GM06990 (cell line): ENCODE measurements at regions not wholly inside any gene's neighbourhood (a gene's known extent, or its start where the extent isn't known, plus 50 kb on each side); places are given as distances from the start of the nearest gene placed in this dataset.

ENCODE experiments used
- DNase-seq: peaks from one replicate; pipeline ENCODE4 v3.0.0-alpha.2; 2011; ENCODE audit not compliant: insufficient read length; ENCODE audit errors: extremely low read depth
- H3K27me3 ChIP-seq: replicated peaks from 2 replicates; pipeline ENCODE4 v1.6.0; 2011; ENCODE audit warnings: low read length; ENCODE audit not compliant: control insufficient read depth, insufficient read depth
- H3K36me3 ChIP-seq: 2 replicates; pipeline ENCODE4 v1.5.1; 2011; ENCODE audit warnings: low read length; ENCODE audit not compliant: control insufficient read depth, insufficient read depth
- H3K4me3 ChIP-seq: replicated peaks from 2 replicates; pipeline ENCODE4 v1.5.1; 2011; ENCODE audit warnings: low read depth, mild to moderate bottlenecking, control low read depth, low read length
- TF ChIP-seq, protein P1 (sequence below): IDR thresholded peaks from 2 replicates; pipeline ENCODE4 v1.5.1; 2011; ENCODE audit warnings: low read length, control low read depth, mild to moderate bottlenecking, inconsistent platforms; ENCODE audit not compliant: insufficient read depth, poor library complexity, severe bottlenecking

DNA sequence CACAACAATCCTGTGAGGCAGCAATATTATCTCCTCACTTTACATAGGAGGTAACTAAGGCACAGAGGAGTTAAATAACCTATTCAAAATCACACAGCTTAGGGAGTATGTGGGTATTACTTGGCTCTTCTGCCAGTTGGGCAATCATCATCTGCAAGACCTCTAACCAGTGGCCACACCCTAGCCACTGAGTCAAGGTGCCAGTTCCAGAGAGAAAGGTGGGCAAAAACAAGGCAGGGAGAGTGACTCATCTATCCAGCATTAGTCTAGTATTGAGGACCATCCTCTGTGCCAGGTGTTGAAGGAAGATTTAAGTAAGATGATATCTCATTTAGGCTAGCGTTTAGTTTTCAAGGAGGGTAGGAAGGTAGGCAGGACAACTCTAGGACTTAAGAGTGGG, 113.9 kb upstream of the EOLA2 start:
- DNase-seq, result no peak
- no peaks in the 10 kb centered on the region for H3K27me3 ChIP-seq
- TF ChIP-seq, protein P1, sequence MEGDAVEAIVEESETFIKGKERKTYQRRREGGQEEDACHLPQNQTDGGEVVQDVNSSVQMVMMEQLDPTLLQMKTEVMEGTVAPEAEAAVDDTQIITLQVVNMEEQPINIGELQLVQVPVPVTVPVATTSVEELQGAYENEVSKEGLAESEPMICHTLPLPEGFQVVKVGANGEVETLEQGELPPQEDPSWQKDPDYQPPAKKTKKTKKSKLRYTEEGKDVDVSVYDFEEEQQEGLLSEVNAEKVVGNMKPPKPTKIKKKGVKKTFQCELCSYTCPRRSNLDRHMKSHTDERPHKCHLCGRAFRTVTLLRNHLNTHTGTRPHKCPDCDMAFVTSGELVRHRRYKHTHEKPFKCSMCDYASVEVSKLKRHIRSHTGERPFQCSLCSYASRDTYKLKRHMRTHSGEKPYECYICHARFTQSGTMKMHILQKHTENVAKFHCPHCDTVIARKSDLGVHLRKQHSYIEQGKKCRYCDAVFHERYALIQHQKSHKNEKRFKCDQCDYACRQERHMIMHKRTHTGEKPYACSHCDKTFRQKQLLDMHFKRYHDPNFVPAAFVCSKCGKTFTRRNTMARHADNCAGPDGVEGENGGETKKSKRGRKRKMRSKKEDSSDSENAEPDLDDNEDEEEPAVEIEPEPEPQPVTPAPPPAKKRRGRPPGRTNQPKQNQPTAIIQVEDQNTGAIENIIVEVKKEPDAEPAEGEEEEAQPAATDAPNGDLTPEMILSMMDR, result no peak

DNA sequence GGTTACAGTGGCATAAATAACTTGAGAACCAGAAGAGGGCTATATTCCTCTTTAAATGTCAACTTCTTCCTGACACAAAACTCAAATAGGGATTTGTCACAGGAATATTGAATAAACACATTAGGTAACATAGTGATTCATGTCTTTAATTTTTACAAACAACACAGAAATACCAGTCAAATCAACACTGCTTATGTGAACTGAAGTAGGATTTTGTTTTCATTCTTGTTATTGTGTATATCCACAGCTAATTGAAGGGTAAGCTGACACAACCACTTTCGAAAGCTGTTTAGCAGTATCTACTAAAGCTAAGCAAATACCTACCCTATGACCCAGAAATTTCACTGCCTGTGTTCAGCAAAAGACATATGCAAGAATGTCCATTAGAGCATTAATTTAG, 120.4 kb upstream of the EOLA2 start:
- TF ChIP-seq, protein P1, result no peak
- no peaks in the 10 kb centered on the region for H3K36me3 ChIP-seq

More for the DNA sequence above, 113.9 kb upstream of the EOLA2 start:
- H3K4me3 ChIP-seq, result no peak overlapping the region
- no peaks in the 10 kb centered on the region for H3K36me3 ChIP-seq

DNA sequence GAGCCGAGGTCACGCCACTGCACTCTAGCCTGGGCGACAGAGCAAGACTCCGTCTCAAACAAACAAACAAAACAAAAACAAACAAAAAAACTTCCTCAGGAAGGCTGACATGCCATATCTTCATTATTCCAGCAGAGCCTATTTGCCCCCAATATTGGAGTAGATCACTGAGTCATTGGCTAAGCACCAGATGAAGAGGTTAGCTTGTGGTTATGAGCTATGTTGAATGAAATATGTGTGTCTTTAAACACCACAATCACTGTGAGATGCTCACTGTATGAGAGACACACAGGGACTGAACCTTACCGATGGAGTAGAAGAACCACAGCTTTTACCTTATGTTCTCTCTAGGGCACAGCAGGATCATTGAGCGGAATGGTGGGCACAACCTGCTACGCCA, 122.1 kb upstream of the EOLA2 start:
- Histone ChIP-seq H3K27me3 (no peaks in the 10 kb centered on the region), H3K4me3 (no peak overlapping the region), H3K36me3 (no peaks in the 10 kb centered on the region)
- TF ChIP-seq, protein P1, result no peak
- DNase-seq, result no peak

More for the DNA sequence above, 120.4 kb upstream of the EOLA2 start:
- DNase-seq, result no peak
- no peak overlapping the region for H3K4me3 ChIP-seq
- no peaks in the 10 kb centered on the region for H3K27me3 ChIP-seq

DNA sequence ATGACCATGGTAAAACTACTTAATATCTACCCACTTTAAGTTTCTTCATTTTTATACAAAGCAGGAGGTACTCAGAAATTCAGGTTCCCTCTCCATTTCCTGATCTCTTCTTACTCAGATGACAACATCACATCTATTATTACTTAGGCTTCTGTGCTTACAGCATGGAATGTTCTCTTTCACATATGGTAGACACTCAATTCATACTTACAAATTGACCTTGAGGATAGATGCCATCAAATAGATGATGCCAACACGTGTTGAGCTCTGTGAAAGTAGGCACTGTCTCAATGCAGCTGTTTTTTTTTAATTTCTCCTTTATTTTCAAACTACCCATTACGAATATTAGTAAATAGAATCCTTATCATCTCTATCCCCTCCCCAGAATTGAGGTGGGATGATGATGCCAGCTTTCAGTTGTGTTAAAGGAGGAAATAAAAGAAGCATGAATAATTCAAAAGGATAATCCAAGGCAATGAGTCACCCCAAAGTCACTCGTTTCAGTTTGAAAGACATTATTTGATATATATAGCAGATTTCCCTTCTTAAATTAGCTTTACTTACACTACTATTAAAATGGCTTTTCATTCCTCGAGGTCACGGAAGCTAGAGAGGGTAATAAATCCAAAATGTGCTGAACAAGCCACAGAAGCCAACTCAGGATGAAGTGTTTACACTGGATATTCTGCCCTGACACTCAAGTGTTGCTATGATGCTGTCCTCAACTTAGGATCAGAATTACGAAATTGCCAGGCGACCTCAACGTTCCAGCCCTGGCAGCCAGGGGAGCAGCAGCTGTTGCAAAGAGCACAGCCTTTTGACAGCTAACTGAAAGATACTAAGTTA, 124.2 kb upstream of the EOLA2 start:
- no peak for DNase-seq
- no peak overlapping the region for H3K4me3 ChIP-seq
- TF ChIP-seq, protein P1, result no peak
- H3K36me3 ChIP-seq, result no peaks in the 10 kb centered on the region
- no peaks in the 10 kb centered on the region for H3K27me3 ChIP-seq

DNA sequence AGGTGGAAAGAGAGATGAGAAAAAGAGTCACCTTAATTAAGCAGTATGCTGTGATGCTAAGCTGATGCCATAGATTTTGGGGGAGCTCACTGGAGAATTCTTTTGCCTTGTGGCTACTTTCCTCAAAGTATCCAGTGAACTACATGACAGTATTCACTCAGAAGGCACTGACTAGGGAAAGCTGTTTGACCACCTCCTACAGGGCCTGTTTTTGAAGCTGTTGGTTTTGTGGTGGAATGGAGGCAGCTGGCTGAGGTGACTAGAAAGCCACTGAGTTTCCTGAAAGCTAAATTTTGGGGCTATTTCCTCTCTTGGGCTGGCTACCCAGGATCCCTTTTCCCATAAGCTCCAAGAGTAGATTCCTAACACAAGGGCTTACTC, 124.8 kb upstream of the EOLA2 start:
- TF ChIP-seq, protein P1, result no peak
- no peak overlapping the region for H3K4me3 ChIP-seq
- DNase-seq, result no peak
- no peaks in the 10 kb centered on the region for H3K36me3 ChIP-seq
- no peaks in the 10 kb centered on the region for H3K27me3 ChIP-seq
